Kidney (tissue), 13 donors: ENCODE measurements at regions not wholly inside any gene's neighbourhood (a gene's known extent, or its start where the extent isn't known, plus 50 kb on each side); places are given as distances from the start of the nearest gene placed in this dataset.

Experiments
- DNase-seq, 5 donors: peaks; one replicate each; pipeline ENCODE4 v3.0.0-alpha.2; 2013 to 2020
- FAIRE-seq: peaks from 2 replicates; lab custom pipeline; 2012; peaks lifted over from hg19 to GRCh38; lab: Jason Lieb, UNC
- H3K27ac ChIP-seq, 2 donors: one replicate each; pipeline ENCODE4 v1.7.0; 2013; ENCODE audit warnings: low read depth in 2 of 2, low read length in 2 of 2, inconsistent platforms in 1 of 2
- H3K27me3 ChIP-seq: one replicate; pipeline ENCODE4 v1.7.1; 2013; ENCODE audit warnings: low read length, inconsistent platforms; ENCODE audit not compliant: control insufficient read depth, insufficient read depth
- H3K36me3 ChIP-seq, 3 donors: one replicate each; pipeline versions ENCODE4 v1.7.0 to v1.7.1; 2013; ENCODE audit warnings: low read length in 3 of 3, control low read depth in 1 of 3, inconsistent platforms in 1 of 3; ENCODE audit not compliant: insufficient read depth in 3 of 3, control insufficient read depth in 2 of 3
- H3K4me1 ChIP-seq, 3 donors: one replicate each; pipeline versions ENCODE4 v1.7.0 to v1.7.1; 2013; ENCODE audit warnings: low read length in 3 of 3, inconsistent platforms in 1 of 3, low read depth in 1 of 3; ENCODE audit not compliant: control insufficient read depth in 2 of 3, insufficient read depth in 2 of 3
- H3K4me3 ChIP-seq, 3 donors: one replicate each; pipeline versions ENCODE4 v1.7.0 to v1.8.1; 2013; ENCODE audit warnings: low read length in 3 of 3, control low read depth in 1 of 3, inconsistent platforms in 1 of 3
- H3K9ac ChIP-seq, 3 donors: one replicate each; pipeline versions ENCODE4 v1.7.0 to v1.7.1; 2013; ENCODE audit warnings: low read length in 3 of 3, control low read depth in 1 of 3, inconsistent platforms in 1 of 3
- H3K9me3 ChIP-seq, 3 donors: one replicate each; pipeline versions ENCODE4 v1.7.0 to v1.7.1; 2013; ENCODE audit warnings: low read length in 3 of 3, control low read depth in 1 of 3, inconsistent platforms in 1 of 3; ENCODE audit not compliant: control insufficient read depth in 2 of 3, insufficient read depth in 1 of 3
- CTCF ChIP-seq: IDR thresholded peaks from 3 replicates; pipeline ENCODE4 v1.5.1; 2012; ENCODE audit warnings: mild to moderate bottlenecking, moderate library complexity, borderline replicate concordance; ENCODE audit not compliant: insufficient read depth; ENCODE audit errors: extremely low read depth
- intact Hi-C: fragments of 100-400 bp; cut with DNase I; formaldehyde crosslinking; loops from one replicate; pipeline ENCODE4 v1.11.1; 2022
- donor health status: control.
- donor health status: control.
- donor health status: control.
- donor health status: control.
- donor health status: control.
- donor health status: DM: yes; HTN: yes; CAD: no.
- donor health status: Normal renal cell carcinoma (clear cell type).

DNA sequence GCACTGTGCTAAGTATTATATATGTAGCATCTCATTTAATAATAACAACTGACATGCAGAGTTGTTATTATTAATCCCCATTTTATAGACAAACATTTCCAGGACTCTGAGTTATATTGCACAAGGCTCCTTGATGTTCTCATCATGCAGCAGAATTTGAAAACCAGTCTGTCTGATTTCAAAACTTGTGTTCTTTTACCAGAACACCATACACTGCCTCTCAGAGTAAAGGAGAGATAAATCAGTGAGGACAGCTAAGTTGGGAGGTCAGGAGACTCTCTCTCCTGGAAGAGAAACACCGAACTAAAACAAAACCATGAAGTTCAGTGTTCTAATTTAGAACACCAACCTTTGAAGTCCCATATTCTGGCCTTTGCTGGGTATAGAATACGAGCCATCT lies 92.7 kb upstream of the TNC start:
- H3K9ac ChIP-seq: no peak overlapping the region
- FAIRE-seq: no peak
- TF ChIP-seq CTCF: no peak

DNA sequence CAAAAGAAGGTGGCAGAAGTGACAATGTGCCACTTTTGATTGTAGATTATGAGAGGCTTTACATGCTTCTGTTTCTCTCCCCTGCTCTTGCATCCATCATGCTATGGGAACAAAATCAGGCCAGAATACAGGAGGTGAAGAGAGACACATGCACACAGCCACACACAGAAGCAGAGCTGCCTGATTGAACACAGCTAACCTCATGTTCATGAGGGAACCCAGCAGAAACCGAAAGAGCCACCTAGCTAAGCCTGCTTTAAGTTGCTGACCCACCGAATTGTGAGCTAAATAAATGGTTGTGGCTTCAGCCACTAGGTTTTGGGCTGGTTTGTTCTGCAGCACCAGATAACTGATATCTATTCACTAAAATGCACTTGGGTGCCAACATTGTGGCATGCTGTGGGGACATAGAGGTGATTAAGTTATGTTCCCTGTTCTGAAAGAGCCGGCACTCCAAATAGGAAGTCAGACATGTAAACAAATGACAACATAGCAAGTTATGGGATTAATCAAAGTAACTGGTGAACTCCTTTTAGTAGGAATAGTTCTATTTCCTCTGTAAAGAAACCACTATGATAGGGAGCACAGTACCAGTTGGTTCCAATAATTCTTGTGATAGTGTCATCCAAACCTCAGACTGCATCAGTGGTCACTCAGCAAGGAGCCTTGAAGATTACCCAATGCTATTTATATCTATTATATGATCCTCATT lies 93.6 kb upstream of the TNC start:
- DNase-seq (no peak), FAIRE-seq (no peak)
- no peaks in the 10 kb centered on the region for H3K36me3 ChIP-seq
- H3K27ac ChIP-seq: no peak overlapping the region
- H3K4me3 ChIP-seq: no peak overlapping the region
- no peaks in the 10 kb centered on the region for H3K9me3 ChIP-seq
- TF ChIP-seq CTCF: no peak
- H3K9ac ChIP-seq: no peak overlapping the region
- H3K27me3 ChIP-seq: no peaks in the 10 kb centered on the region
- intact Hi-C loops: no loop called here
- H3K4me1 ChIP-seq: no peaks in the 10 kb centered on the region

More for the DNA sequence above, 92.7 kb upstream of the TNC start:
- Histone ChIP-seq H3K4me3 (no peak overlapping the region), H3K27ac (no peak overlapping the region), H3K4me1 (no peaks in the 10 kb centered on the region), H3K36me3 (no peaks in the 10 kb centered on the region), H3K27me3 (no peaks in the 10 kb centered on the region), H3K9me3 (no peaks in the 10 kb centered on the region)
- DNase-seq: no peak
- intact Hi-C loops: no loop called here

GRCh38 chr9:115212125-115212605 lies 94.2 kb upstream of the TNC start:
- DNase-seq (no peak), FAIRE-seq (no peak)
- H3K4me3 ChIP-seq: no peak overlapping the region
- intact Hi-C loops: no loop called here
- H3K4me1 ChIP-seq: no peaks in the 10 kb centered on the region
- no peak overlapping the region for H3K27ac ChIP-seq
- H3K36me3 ChIP-seq: no peaks in the 10 kb centered on the region
- no peak overlapping the region for H3K9ac ChIP-seq
- H3K9me3 ChIP-seq: no peaks in the 10 kb centered on the region
- TF ChIP-seq CTCF: no peak
- no peaks in the 10 kb centered on the region for H3K27me3 ChIP-seq
